HG02623 (cell line): ENCODE measurements at regions not wholly inside any gene's neighbourhood (a gene's known extent, or its start where the extent isn't known, plus 50 kb on each side); places are given as distances from the start of the nearest gene placed in this dataset.
"Not testable (repeated sequence)": the region's sequence is repeated elsewhere in the genome, so short reads cannot be mapped to it uniquely, and the experiment has no call there.

ENCODE experiments used
- ATAC-seq: cut with Tn5 transposase; IDR thresholded peaks from one replicate; pipeline ENCODE4 v1.9.1; 2021; ENCODE audit warnings: moderate library complexity; ENCODE audit not compliant: unreplicated experiment

- ATAC-seq: no peak
These were observed 188.0 kb upstream of the PIK3R1 start for GRCh38 chr5:68027519-68027918.

- no peak for ATAC-seq
These were observed 189.3 kb upstream of the PIK3R1 start for GRCh38 chr5:68026092-68026885.

- ATAC-seq: no peak
These were observed 191.1 kb upstream of the PIK3R1 start for GRCh38 chr5:68024426-68024825.

GRCh38 chr5:68021916-68022315 is 193.6 kb upstream of the PIK3R1 start:
- ATAC-seq: no peak

- no peak for ATAC-seq
These were observed 194.3 kb upstream of the PIK3R1 start for GRCh38 chr5:68021227-68021626.

DNA sequence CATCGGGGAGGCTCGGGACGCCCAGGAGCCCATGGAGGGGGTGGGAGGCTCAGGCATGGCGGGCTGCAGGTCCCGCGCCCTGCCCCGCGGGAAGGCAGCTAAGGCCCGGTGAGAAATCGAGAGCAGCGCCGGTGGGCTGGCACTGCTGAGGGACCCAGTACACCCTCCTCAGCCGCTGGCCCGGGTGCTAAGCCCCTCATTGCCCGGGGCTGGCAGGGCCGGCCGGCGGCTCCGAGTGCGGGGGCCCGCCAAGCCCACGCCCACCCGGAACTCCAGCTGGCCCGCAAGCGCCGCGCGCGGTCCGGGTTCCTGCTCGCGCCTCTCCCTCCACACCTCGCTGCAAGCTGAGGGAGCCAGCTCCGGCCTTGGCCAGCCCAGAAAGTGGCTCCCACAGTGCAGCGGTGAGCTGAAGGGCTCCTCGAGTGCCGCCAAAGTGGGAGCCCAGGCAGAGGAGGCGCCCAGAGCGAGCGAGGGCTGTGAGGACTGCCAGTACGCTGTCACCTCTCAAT is 195.0 kb upstream of the PIK3R1 start:
- ATAC-seq: not testable (repeated sequence)

GRCh38 chr5:68015381-68016302 is 199.9 kb upstream of the PIK3R1 start:
- ATAC-seq: no peak

DNA sequence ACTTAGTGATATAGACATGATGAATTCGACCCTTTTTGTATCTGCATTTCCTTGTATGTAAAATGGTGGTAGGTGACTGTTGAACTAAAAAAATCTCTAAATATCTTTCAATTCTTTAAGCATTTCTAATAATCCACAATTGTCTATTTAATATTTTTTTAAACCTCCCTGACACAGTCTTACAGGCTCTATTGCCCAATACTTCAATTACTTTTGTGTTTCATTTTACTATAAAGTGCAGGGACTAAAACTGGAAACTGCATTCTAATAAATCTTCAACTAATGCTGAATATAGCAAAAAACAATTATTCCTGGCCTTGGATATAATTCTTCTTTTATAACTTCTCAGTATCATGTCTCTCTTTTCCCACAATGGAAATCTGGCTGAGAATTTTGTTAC is 202.7 kb upstream of the PIK3R1 start:
- ATAC-seq: no peak

DNA sequence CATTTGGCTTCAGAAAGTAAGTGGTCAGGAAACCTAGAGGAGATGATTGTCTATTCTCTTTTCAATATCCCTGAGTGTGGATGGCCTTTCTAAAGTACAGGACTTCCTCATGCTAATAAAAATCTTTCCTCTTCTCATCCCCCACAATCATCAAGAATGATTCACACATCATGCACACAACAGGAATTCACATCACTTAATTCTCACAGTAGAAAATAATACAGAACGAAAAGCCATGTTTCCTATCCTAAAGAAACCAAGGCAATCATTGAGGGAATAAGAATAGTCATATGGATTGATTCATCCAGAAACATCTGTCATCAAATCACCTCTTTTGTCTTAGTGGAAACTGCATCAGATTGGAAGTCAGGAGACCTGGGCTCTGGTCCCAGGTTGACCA is 203.1 kb upstream of the PIK3R1 start:
- ATAC-seq: no peak

DNA sequence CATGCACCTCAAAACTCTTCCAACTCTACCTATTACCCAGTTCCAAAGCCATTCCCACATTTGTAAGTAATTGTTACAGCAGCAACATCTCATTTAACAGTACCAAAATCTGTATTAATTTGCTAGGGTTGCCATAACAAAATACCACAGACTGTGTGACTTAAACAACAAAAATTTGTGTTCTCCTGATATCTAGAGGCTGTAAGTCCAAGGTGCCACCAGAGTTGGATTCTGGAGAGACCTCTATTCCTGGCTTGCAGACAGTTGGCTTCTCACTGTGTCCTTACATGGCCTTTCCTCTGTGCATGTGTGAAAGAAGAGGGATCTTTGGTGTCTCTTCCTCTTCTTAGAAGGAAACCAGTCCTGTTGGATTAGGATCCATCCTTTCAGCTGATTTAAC is 203.8 kb upstream of the PIK3R1 start:
- ATAC-seq: no peak

- no peak for ATAC-seq
These were observed 204.2 kb upstream of the PIK3R1 start for GRCh38 chr5:68011259-68011760.

GRCh38 chr5:68010740-68011139 is 204.8 kb upstream of the PIK3R1 start:
- ATAC-seq: no peak

GRCh38 chr5:68007451-68007850 is 208.1 kb upstream of the PIK3R1 start:
- ATAC-seq: no peak

GRCh38 chr5:68002836-68003235 is 212.7 kb upstream of the PIK3R1 start:
- no peak for ATAC-seq

- ATAC-seq: no peak
These were observed 214.8 kb upstream of the PIK3R1 start for GRCh38 chr5:68000805-68001204.

DNA sequence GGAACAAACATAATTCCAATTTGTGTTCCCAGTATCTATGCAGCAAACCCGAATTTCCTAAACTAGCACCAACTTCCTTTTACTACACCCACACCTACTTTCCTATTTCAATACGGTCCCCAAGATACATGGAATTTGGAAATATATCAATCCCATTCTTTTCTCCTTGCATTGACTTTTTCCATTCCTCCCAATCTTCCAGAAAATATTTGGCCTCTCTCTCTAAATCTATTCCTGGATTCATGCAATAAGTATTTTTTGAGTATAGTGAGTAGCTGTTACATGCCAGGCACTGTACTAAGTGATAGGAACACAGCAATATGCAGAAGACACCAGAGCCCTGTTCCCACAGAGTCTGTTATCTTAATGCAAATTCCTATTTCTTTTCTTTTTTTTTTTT is 216.2 kb upstream of the PIK3R1 start:
- no peak for ATAC-seq

- ATAC-seq: no peak
These were observed 216.8 kb upstream of the PIK3R1 start for GRCh38 chr5:67998709-67999261.

- ATAC-seq: no peak
These were observed 217.6 kb upstream of the PIK3R1 start for GRCh38 chr5:67997892-67998457.

DNA sequence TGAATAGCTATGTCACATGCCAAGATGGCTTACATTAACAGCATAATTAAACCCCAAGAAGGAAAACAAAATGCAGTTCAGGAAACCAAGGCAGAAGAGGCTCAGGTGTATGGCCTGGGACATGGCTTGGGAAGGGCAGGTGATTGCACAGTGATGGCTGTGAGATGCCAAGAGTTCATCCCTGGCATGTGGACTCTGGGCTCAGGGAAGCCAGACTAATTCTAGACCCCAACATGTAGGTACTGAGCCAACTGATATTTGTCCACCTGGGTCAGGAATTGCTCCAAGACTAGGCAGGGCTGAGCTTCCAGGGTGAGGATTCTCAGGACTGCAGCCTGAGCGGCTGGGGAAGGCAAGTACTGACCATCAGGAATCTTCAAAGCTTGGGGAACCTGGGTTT is 218.4 kb upstream of the PIK3R1 start:
- no peak for ATAC-seq

DNA sequence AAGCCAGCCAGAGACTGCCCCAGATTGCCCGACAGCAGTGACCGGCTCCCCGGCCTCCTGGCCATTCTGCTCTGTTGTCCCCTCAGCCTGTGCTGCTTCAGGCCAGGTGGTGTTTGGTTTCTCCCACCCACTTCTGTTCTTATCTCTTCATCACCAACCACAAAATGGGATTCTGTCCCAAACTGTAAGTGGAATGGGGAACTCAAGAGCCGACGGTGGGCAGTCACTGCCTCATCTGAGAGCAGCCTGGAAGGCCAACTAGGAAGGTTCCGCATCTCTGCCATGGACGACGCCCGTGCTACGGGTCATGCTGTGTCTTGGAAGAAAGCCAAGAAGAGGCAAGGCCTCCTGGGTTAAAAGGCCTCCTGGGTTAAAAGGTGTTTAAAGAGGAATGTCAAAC is 219.0 kb upstream of the PIK3R1 start:
- ATAC-seq: no peak

GRCh38 chr5:67992923-67993322 is 222.6 kb upstream of the PIK3R1 start:
- ATAC-seq: no peak
